ENCODE measurements at regions not wholly inside any gene's neighbourhood (a gene's known extent, or its start where the extent isn't known, plus 50 kb on each side); places are given as distances from the start of the nearest gene placed in this dataset.

DNA sequence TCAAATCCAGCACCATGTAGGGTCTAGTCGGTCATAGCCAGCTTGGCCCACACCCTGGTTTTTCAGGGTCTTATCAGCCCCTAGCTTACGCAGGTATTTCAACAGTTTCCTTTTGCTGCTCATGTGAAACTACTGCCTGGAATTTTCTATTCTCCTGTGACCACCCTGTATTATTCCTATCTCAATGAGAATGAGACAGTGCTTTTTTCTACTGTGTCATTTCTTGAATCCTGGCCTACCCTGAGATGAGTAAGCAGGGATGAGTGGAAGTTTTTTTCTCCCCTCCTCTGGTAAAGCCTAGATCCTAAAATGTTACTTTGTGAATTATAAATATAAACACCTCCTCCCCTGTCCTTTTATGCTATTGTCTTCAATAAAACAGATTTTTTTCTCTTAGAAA is 62.7 kb upstream of the ARID2 start:
- TF ChIP-seq EZH2 (IDR thresholded peaks at IDR 0.05; ENCODE audit: borderline replicate concordance, low read depth, low read length, poor library complexity, severe bottlenecking), result no peak
- TF ChIP-seq, protein P1, sequence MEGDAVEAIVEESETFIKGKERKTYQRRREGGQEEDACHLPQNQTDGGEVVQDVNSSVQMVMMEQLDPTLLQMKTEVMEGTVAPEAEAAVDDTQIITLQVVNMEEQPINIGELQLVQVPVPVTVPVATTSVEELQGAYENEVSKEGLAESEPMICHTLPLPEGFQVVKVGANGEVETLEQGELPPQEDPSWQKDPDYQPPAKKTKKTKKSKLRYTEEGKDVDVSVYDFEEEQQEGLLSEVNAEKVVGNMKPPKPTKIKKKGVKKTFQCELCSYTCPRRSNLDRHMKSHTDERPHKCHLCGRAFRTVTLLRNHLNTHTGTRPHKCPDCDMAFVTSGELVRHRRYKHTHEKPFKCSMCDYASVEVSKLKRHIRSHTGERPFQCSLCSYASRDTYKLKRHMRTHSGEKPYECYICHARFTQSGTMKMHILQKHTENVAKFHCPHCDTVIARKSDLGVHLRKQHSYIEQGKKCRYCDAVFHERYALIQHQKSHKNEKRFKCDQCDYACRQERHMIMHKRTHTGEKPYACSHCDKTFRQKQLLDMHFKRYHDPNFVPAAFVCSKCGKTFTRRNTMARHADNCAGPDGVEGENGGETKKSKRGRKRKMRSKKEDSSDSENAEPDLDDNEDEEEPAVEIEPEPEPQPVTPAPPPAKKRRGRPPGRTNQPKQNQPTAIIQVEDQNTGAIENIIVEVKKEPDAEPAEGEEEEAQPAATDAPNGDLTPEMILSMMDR (conservative IDR thresholded peaks at IDR 0.05; ENCODE audit: low read depth, low read length), result no peak

All from A673 (cell line).